ENCODE measurements at regions not wholly inside any gene's neighbourhood (a gene's known extent, or its start where the extent isn't known, plus 50 kb on each side); places are given as distances from the start of the nearest gene placed in this dataset.

- intact Hi-C loops (cut with DNase I) = no loop called here
These were observed 105.6 kb upstream of the PUDP start for GRCh38 chrX:7253565-7253964.

GRCh38 chrX:7252013-7252610 lies 104.2 kb upstream of the PUDP start:
- Histone ChIP-seq H3K4me1 (peaks cover 0 to 8% (median 6%) of the 10 kb centered on the region in 3 donors), H3K4me3 (no peak overlapping the region), H3K27me3 (no peaks in the 10 kb centered on the region), H3K27ac (peak overlapping the region in 1 of 4 donors; percentile 17), H3K9me3 (no peaks in the 10 kb centered on the region), H3K36me3 (no peaks in the 10 kb centered on the region)
- TF ChIP-seq POLR2A (IDR thresholded peaks at IDR 0.05) = no peak
- no peak for TF ChIP-seq CTCF (IDR thresholded peaks at IDR 0.05)
- WGBS, 2 donors = 30 to 31% methylated on average over 3 to 5 of the region's 5 CpGs
- intact Hi-C loops (cut with DNase I) = no loop called here
- no peak for DNase-seq

More at GRCh38 chrX:7253565-7253964, 105.6 kb upstream of the PUDP start:
- Histone ChIP-seq H3K4me1 (peaks cover 0 to 8% (median 6%) of the 10 kb centered on the region in 3 donors), H3K9me3 (no peaks in the 10 kb centered on the region), H3K27me3 (no peaks in the 10 kb centered on the region), H3K27ac (no peak overlapping the region), H3K36me3 (no peaks in the 10 kb centered on the region), H3K4me3 (no peak overlapping the region)
- DNase-seq = no peak
- TF ChIP-seq POLR2A (IDR thresholded peaks at IDR 0.05) (no peak), CTCF (IDR thresholded peaks at IDR 0.05) (no peak)
- 77 to 90% methylated on average over 3 to 5 of the region's 5 CpGs for WGBS, 2 donors

- WGBS, 2 donors = 82 to 88% methylated on average over 2 of the region's 2 CpGs
- no peak overlapping the region for H3K4me3 ChIP-seq
These were observed 99.4 kb upstream of the PUDP start for GRCh38 chrX:7247346-7247745.

GRCh38 chrX:7244405-7244804 lies 96.5 kb upstream of the PUDP start:
- H3K27ac ChIP-seq = no peak overlapping the region
- intact Hi-C loops (cut with DNase I) = no loop called here
- 79 to 100% methylated on average over 2 to 3 of the region's 3 CpGs for WGBS, 2 donors
- TF ChIP-seq CTCF (IDR thresholded peaks at IDR 0.05) = no peak
- TF ChIP-seq POLR2A (IDR thresholded peaks at IDR 0.05) = no peak
- no peaks in the 10 kb centered on the region for H3K9me3 ChIP-seq
- H3K36me3 ChIP-seq = no peaks in the 10 kb centered on the region
- no peaks in the 10 kb centered on the region for H3K27me3 ChIP-seq
- no peaks in the 10 kb centered on the region for H3K4me1 ChIP-seq
- no peak overlapping the region for H3K4me3 ChIP-seq
- no peak for DNase-seq

More at GRCh38 chrX:7247346-7247745, 99.4 kb upstream of the PUDP start:
- no peaks in the 10 kb centered on the region for H3K9me3 ChIP-seq
- DNase-seq = no peak
- intact Hi-C loops (cut with DNase I) = no loop called here
- no peaks in the 10 kb centered on the region for H3K27me3 ChIP-seq
- H3K36me3 ChIP-seq = no peaks in the 10 kb centered on the region
- H3K4me1 ChIP-seq = peaks cover 0 to under 1% (median 0%) of the 10 kb centered on the region in 3 donors
- TF ChIP-seq POLR2A (IDR thresholded peaks at IDR 0.05) (no peak), CTCF (IDR thresholded peaks at IDR 0.05) (no peak)
- H3K27ac ChIP-seq = no peak overlapping the region

- H3K36me3 ChIP-seq = no peaks in the 10 kb centered on the region
- no peaks in the 10 kb centered on the region for H3K27me3 ChIP-seq
- no peak overlapping the region for H3K27ac ChIP-seq
- DNase-seq = no peak
- TF ChIP-seq POLR2A (IDR thresholded peaks at IDR 0.05) = no peak
- no peak for TF ChIP-seq CTCF (IDR thresholded peaks at IDR 0.05)
- 80 to 91% methylated on average over 1 of the region's 1 CpG for WGBS, 2 donors
- intact Hi-C loops (cut with DNase I) = no loop called here
- no peak overlapping the region for H3K4me3 ChIP-seq
- H3K9me3 ChIP-seq = no peaks in the 10 kb centered on the region
- H3K4me1 ChIP-seq = no peaks in the 10 kb centered on the region
These were observed 94.7 kb upstream of the PUDP start for GRCh38 chrX:7242613-7243012.

Measured in esophagus squamous epithelium (tissue), 5 donors.